ENCODE measurements at regions not wholly inside any gene's neighbourhood (a gene's known extent, or its start where the extent isn't known, plus 50 kb on each side); places are given as distances from the start of the nearest gene placed in this dataset.

DNA sequence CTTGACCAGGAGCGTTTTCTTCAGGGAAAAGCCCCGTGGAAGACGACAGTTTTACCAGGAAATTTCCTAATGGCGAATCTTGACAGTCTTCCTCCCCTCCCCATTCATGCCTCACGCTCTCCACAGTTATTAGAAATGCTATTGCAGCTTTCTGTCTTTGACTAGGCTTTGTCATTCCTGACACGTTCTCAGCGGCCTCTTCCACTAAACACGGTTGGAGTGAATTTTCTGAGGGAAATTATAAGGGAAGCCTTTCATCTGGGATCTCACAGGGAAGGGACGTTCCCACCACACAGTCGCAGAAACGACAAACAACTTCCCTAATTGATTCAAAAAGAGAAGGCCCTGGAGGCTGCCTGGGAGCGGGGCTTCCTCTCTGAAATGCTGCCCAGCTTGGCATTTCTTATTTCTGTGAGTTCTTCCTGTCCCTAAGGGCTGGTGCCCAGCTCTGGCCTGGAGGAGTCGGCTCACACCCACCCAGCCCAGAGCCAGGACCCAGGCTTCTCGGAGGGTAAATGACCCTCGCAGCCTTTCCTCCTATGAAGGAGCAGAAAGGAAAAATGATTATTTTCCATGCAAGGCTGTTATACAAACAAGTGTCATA, 57.1 kb upstream of the PPP1R26 start:
- DNase-seq: peak in 12 of 51 donors; percentile 9 to 41 (median 24)

GRCh38 chr9:135423725-135424124, 55.9 kb upstream of the PPP1R26 start:
- DNase-seq: no peak
